ENCODE measurements at regions not wholly inside any gene's neighbourhood (a gene's known extent, or its start where the extent isn't known, plus 50 kb on each side); places are given as distances from the start of the nearest gene placed in this dataset.

GRCh38 chr5:102087906-102088305 lies 208.2 kb downstream of the SLCO4C1 start:
- H3K36me3 ChIP-seq: no peaks in the 10 kb centered on the region
- 54% methylated on average over 2 of the region's 2 CpGs for WGBS

GRCh38 chr5:102080288-102080687 lies 215.8 kb downstream of the SLCO4C1 start:
- no peaks in the 10 kb centered on the region for H3K36me3 ChIP-seq
- WGBS: 69% methylated on average over 1 of the region's 1 CpG
- H3K27ac ChIP-seq: no peak overlapping the region
- no peaks in the 10 kb centered on the region for H3K27me3 ChIP-seq
- no peak overlapping the region for H3K4me3 ChIP-seq
- DNase-seq (ENCODE audit: low spot score in 2 of 2): no peak
- no peaks in the 10 kb centered on the region for H3K4me1 ChIP-seq
- TF ChIP-seq POLR2A (IDR thresholded peaks at IDR 0.05) (no peak), CTCF (IDR thresholded peaks at IDR 0.05) (no peak), EP300 (IDR thresholded peaks at IDR 0.05) (no peak), POLR2AphosphoS5 (IDR thresholded peaks at IDR 0.05) (no peak)
- H3K9me3 ChIP-seq: no peaks in the 10 kb centered on the region

More at GRCh38 chr5:102087906-102088305, 208.2 kb downstream of the SLCO4C1 start:
- Histone ChIP-seq H3K4me1 (no peaks in the 10 kb centered on the region), H3K27me3 (no peaks in the 10 kb centered on the region), H3K4me3 (no peak overlapping the region), H3K27ac (no peak overlapping the region), H3K9me3 (no peaks in the 10 kb centered on the region)
- no peak for DNase-seq (ENCODE audit: low spot score in 2 of 2)
- TF ChIP-seq POLR2AphosphoS5 (IDR thresholded peaks at IDR 0.05): no peak
- TF ChIP-seq CTCF (IDR thresholded peaks at IDR 0.05): no peak
- no peak for TF ChIP-seq EP300 (IDR thresholded peaks at IDR 0.05)
- TF ChIP-seq POLR2A (IDR thresholded peaks at IDR 0.05): no peak

GRCh38 chr5:102077920-102078319 lies 218.2 kb downstream of the SLCO4C1 start:
- no peaks in the 10 kb centered on the region for H3K4me1 ChIP-seq
- no peaks in the 10 kb centered on the region for H3K36me3 ChIP-seq
- no peak for TF ChIP-seq EP300 (IDR thresholded peaks at IDR 0.05)
- TF ChIP-seq CTCF (IDR thresholded peaks at IDR 0.05): no peak
- 92% methylated on average over 5 of the region's 5 CpGs for WGBS
- no peak for DNase-seq (ENCODE audit: low spot score in 2 of 2)
- no peak overlapping the region for H3K4me3 ChIP-seq
- H3K27ac ChIP-seq: no peak overlapping the region
- no peaks in the 10 kb centered on the region for H3K9me3 ChIP-seq
- no peaks in the 10 kb centered on the region for H3K27me3 ChIP-seq

- no peak overlapping the region for H3K27ac ChIP-seq
- TF ChIP-seq POLR2AphosphoS5 (IDR thresholded peaks at IDR 0.05) (no peak), POLR2A (IDR thresholded peaks at IDR 0.05) (no peak), EP300 (IDR thresholded peaks at IDR 0.05) (no peak), CTCF (IDR thresholded peaks at IDR 0.05) (no peak)
- DNase-seq (ENCODE audit: low spot score in 2 of 2): no peak
- H3K27me3 ChIP-seq: no peaks in the 10 kb centered on the region
- H3K4me3 ChIP-seq: no peak overlapping the region
- H3K9me3 ChIP-seq: no peaks in the 10 kb centered on the region
- H3K36me3 ChIP-seq: no peaks in the 10 kb centered on the region
- whole genome bisulfite sequencing: 80% methylated on average over 3 of the region's 3 CpGs
- no peaks in the 10 kb centered on the region for H3K4me1 ChIP-seq
Measured at GRCh38 chr5:102069974-102070373, 226.1 kb downstream of the SLCO4C1 start.

GRCh38 chr5:102068870-102069269 lies 227.2 kb downstream of the SLCO4C1 start:
- DNase-seq (ENCODE audit: low spot score in 2 of 2): no peak
- no peaks in the 10 kb centered on the region for H3K27me3 ChIP-seq
- 75% methylated on average over 3 of the region's 3 CpGs for WGBS
- no peaks in the 10 kb centered on the region for H3K4me1 ChIP-seq
- H3K4me3 ChIP-seq: no peak overlapping the region
- TF ChIP-seq POLR2AphosphoS5 (IDR thresholded peaks at IDR 0.05) (no peak), CTCF (IDR thresholded peaks at IDR 0.05) (no peak), POLR2A (IDR thresholded peaks at IDR 0.05) (no peak), EP300 (IDR thresholded peaks at IDR 0.05) (no peak)
- no peaks in the 10 kb centered on the region for H3K36me3 ChIP-seq
- H3K9me3 ChIP-seq: no peaks in the 10 kb centered on the region
- H3K27ac ChIP-seq: no peak overlapping the region

Measured in suprapubic skin (tissue), 4 donors.